ENCODE measurements at regions not wholly inside any gene's neighbourhood (a gene's known extent, or its start where the extent isn't known, plus 50 kb on each side); places are given as distances from the start of the nearest gene placed in this dataset.
A peak's percentile ranks its signal among the peaks of the same experiment; 100 is the strongest.

GRCh38 chr2:42931818-42932195 lies 139.4 kb upstream of the HAAO start:
- no peak for TF ChIP-seq NFIC (IDR thresholded peaks at IDR 0.05)
- TF ChIP-seq TEAD4 (IDR thresholded peaks at IDR 0.05): no peak
- no peak for TF ChIP-seq TAF1 (IDR thresholded peaks at IDR 0.05; ENCODE audit: low read depth)
- TF ChIP-seq ZBTB7A (IDR thresholded peaks at IDR 0.05; ENCODE audit: low read depth): no peak
- no peak for TF ChIP-seq FOXM1 (IDR thresholded peaks at IDR 0.05; ENCODE audit: borderline replicate concordance, low read depth)
- no peak for TF ChIP-seq TCF12 (IDR thresholded peaks at IDR 0.05; ENCODE audit: low read depth)
- TF ChIP-seq USF1 (IDR thresholded peaks at IDR 0.05): no peak
- TF ChIP-seq EGR1 (IDR thresholded peaks at IDR 0.05): no peak
- TF ChIP-seq REST (IDR thresholded peaks at IDR 0.05; ENCODE audit: low read depth): no peak
- TF ChIP-seq YY1 (IDR thresholded peaks at IDR 0.05; ENCODE audit: low read depth): no peak
- TF ChIP-seq EP300 (IDR thresholded peaks at IDR 0.05; ENCODE audit: borderline replicate concordance): no peak
- no peak for TF ChIP-seq MAX (IDR thresholded peaks at IDR 0.05)

GRCh38 chr2:42931146-42931817 lies 138.9 kb upstream of the HAAO start:
- TF ChIP-seq REST (IDR thresholded peaks at IDR 0.05; ENCODE audit: low read depth) (no peak), RAD21 (IDR thresholded peaks at IDR 0.05; ENCODE audit: low read depth) (peak; percentile 34)

GRCh38 chr2:42930025-42930581 lies 137.7 kb upstream of the HAAO start:
- TF ChIP-seq YY1 (IDR thresholded peaks at IDR 0.05; ENCODE audit: low read depth) (no peak), EP300 (IDR thresholded peaks at IDR 0.05; ENCODE audit: borderline replicate concordance) (no peak), FOXM1 (IDR thresholded peaks at IDR 0.05; ENCODE audit: borderline replicate concordance, low read depth) (no peak), MAX (IDR thresholded peaks at IDR 0.05) (no peak), TEAD4 (IDR thresholded peaks at IDR 0.05) (no peak), TAF1 (IDR thresholded peaks at IDR 0.05; ENCODE audit: low read depth) (no peak), ZBTB7A (IDR thresholded peaks at IDR 0.05; ENCODE audit: low read depth) (no peak), EGR1 (IDR thresholded peaks at IDR 0.05) (no peak), TCF12 (IDR thresholded peaks at IDR 0.05; ENCODE audit: low read depth) (no peak), USF1 (IDR thresholded peaks at IDR 0.05) (no peak), REST (IDR thresholded peaks at IDR 0.05; ENCODE audit: low read depth) (no peak)

GRCh38 chr2:42929546-42930024 lies 137.2 kb upstream of the HAAO start:
- TF ChIP-seq CREB1 (IDR thresholded peaks at IDR 0.05; ENCODE audit: low read depth): no peak
- no peak for TF ChIP-seq TCF12 (IDR thresholded peaks at IDR 0.05; ENCODE audit: low read depth)
- TF ChIP-seq RAD21 (IDR thresholded peaks at IDR 0.05; ENCODE audit: low read depth): no peak
- no peak for TF ChIP-seq MAX (IDR thresholded peaks at IDR 0.05)
- no peak for TF ChIP-seq TEAD4 (IDR thresholded peaks at IDR 0.05)
- TF ChIP-seq EP300 (IDR thresholded peaks at IDR 0.05; ENCODE audit: borderline replicate concordance): no peak
- TF ChIP-seq NFIC (IDR thresholded peaks at IDR 0.05): no peak
- TF ChIP-seq REST (IDR thresholded peaks at IDR 0.05; ENCODE audit: low read depth): no peak
- TF ChIP-seq CEBPB (IDR thresholded peaks at IDR 0.05): no peak
- TF ChIP-seq USF1 (IDR thresholded peaks at IDR 0.05): no peak
- no peak for TF ChIP-seq EGR1 (IDR thresholded peaks at IDR 0.05)
- TF ChIP-seq TAF1 (IDR thresholded peaks at IDR 0.05; ENCODE audit: low read depth): no peak
- TF ChIP-seq YY1 (IDR thresholded peaks at IDR 0.05; ENCODE audit: low read depth): no peak
- no peak for TF ChIP-seq ZBTB7A (IDR thresholded peaks at IDR 0.05; ENCODE audit: low read depth)
- TF ChIP-seq FOXM1 (IDR thresholded peaks at IDR 0.05; ENCODE audit: borderline replicate concordance, low read depth): no peak

Data from Ishikawa (cell line).